ENCODE measurements at regions not wholly inside any gene's neighbourhood (a gene's known extent, or its start where the extent isn't known, plus 50 kb on each side); places are given as distances from the start of the nearest gene placed in this dataset.

- no peak for DNase-seq (ENCODE audit: low read depth)
- H3K4me3 ChIP-seq (replicated peaks; ENCODE audit: low read depth, low read length): no peak overlapping the region
- TF ChIP-seq CTCF (IDR thresholded peaks at IDR 0.05; ENCODE audit: low read length, missing control alignments): no peak
Observed at GRCh38 chr2:238600506-238601432, 174.0 kb downstream of the ASB1 start.

- no peak for TF ChIP-seq CTCF (IDR thresholded peaks at IDR 0.05; ENCODE audit: low read length, missing control alignments)
- DNase-seq (ENCODE audit: low read depth): peak; percentile 92
- H3K4me3 ChIP-seq (replicated peaks; ENCODE audit: low read depth, low read length): no peak overlapping the region
Observed at GRCh38 chr2:238601433-238602222, 174.9 kb downstream of the ASB1 start.

GRCh38 chr2:238602223-238602960, 175.7 kb downstream of the ASB1 start:
- no peak for TF ChIP-seq CTCF (IDR thresholded peaks at IDR 0.05; ENCODE audit: low read length, missing control alignments)
- DNase-seq (ENCODE audit: low read depth): no peak
- no peak overlapping the region for H3K4me3 ChIP-seq (replicated peaks; ENCODE audit: low read depth, low read length)

GRCh38 chr2:238603596-238603995, 176.9 kb downstream of the ASB1 start:
- no peak overlapping the region for H3K4me3 ChIP-seq (replicated peaks; ENCODE audit: low read depth, low read length)
- no peak for DNase-seq (ENCODE audit: low read depth)
- no peak for TF ChIP-seq CTCF (IDR thresholded peaks at IDR 0.05; ENCODE audit: low read length, missing control alignments)

- no peak for TF ChIP-seq CTCF (IDR thresholded peaks at IDR 0.05; ENCODE audit: low read length, missing control alignments)
- DNase-seq (ENCODE audit: low read depth): no peak
- H3K4me3 ChIP-seq (replicated peaks; ENCODE audit: low read depth, low read length): no peak overlapping the region
Observed at GRCh38 chr2:238606311-238606710, 179.6 kb downstream of the ASB1 start.

- no peak overlapping the region for H3K4me3 ChIP-seq (replicated peaks; ENCODE audit: low read depth, low read length)
- DNase-seq (ENCODE audit: low read depth): no peak
- no peak for TF ChIP-seq CTCF (IDR thresholded peaks at IDR 0.05; ENCODE audit: low read length, missing control alignments)
Observed at GRCh38 chr2:238613610-238614009, 186.9 kb downstream of the ASB1 start.
